Fibroblast of skin of abdomen (primary cell): ENCODE measurements at regions not wholly inside any gene's neighbourhood (a gene's known extent, or its start where the extent isn't known, plus 50 kb on each side); places are given as distances from the start of the nearest gene placed in this dataset.

ENCODE experiments used
- DNase-seq: peaks from one replicate; pipeline ENCODE4 v3.0.0-alpha.2; 2013

DNA sequence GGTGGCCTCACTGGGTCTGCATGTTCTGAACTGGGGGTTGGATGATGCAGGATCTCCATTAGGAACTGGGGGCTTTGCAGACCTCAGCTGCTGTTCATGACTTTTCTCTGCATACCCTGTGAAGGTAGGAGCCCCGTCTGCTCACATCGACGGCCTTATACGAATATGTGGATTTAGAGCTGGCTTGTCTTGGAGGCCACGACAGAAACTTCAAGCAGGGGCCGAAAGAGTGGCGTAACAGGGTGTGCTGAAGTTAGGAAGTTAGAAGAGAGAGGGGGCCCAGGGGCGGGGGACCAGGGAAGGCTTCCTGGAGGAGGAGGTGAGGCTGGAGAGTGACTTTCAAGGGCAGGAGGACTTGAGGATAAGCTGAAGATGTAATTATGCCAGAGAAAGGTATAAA is 144.9 kb downstream of the TSN start:
- no peak for DNase-seq

DNA sequence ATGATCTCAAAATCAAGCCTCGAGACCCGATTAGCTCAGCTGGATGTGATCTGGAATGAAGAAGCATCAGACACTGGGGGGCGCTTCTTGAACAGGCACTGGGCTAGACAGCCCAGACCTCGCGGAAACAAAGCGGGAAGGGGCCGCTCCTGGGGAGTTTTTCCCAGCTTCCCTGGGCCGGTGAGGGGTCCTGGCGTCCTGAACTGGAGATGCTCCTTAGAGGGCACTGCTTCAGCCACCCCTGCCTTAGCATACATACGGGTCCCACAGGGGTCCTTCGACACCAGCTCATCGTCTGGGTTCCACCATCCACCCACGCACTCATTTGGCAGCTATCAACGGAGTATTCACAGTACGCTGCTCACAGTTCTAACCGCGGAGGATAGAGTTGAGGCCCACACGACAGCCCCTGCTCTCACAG is 146.7 kb downstream of the TSN start:
- DNase-seq, result peak; percentile 18

DNA sequence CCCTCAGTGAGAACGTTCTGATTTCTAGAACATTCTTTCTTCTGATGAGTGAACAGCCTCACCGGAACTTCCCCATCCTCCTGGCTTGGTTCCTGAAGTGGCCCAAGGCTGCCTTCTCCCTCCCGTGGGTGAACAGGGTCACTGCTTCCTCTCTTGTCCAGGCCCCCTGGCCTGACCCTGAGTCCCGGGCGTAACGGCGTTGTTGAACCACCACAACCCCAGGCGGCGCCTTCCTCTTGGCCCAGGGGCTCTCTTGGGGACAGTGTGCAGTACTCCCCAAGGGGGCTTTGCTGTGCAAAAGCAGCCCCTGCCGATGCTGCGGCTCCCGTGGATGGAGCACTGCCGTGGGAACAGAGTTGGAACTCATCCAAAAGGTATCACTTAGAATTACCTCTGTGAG is 147.2 kb downstream of the TSN start:
- DNase-seq, result no peak

DNA sequence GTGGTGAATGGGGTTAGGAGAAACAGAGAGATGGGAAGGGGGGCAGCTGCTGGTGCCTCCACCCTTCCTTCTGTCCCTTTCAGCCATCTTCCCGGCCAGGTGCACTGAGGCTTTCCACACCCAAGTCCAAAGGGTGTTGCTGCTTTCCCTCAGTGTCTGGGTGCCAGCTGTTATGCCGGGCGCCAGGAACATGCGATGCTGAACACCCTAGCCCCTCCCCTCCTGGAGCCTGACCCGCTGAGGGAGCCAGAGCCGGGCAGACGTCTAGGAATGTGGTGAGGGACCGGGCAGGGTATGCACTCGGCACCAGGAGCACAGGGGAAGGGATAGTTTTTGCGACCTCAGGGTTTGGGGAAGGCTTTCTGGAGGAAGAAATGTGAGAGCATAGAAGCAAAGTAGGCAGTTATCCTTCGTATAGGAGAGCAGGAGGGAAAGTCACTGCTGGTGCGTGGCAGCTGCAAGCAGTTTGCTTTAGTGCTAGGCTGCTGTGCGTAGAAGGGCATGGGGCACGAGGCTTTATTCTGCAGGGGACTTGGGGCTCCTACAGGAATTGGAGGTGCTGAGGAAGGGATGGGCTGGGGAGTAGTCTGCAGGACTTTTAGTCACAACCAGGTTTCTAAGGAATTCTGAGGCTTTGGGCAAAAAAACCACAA is 147.7 kb downstream of the TSN start:
- DNase-seq, result peak; percentile 8

DNA sequence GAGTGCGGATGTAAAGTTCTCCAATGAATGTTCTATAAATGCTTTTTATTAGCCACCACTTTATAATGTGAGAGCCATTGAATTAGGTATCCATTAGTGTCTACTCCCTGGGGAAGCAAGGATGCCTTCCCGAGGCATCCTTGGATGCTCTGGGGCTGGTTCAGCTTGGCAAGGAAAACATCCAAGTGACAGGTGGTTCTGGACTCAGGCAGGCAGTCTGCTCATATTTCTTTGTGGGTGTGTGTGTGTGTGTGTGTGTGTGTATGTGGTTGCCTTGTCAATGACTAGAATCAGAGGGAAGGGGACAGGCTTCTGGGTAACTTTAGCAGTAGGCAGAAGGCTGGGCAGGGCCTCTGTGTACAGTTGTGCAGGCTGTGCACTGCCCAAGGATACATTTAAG is 149.2 kb downstream of the TSN start:
- no peak for DNase-seq

DNA sequence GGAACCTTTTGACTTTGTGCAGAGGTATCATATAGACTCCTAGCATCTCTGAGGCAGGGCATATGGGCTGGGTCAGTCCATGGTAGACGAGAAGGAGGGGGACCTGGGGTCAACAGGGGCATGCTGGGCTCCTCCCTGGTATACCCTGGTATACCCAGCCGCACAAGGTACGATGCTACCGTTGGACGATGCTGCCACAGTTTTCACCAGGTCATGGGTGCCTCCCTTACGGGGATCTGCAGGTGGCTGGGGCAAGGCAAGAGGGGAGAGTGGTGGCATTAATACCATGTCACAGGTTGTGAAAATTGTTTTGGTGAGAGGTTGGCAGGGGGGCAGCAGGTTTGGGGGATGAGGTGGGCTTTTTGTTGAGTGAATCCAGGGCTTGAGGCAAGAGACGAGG is 149.8 kb downstream of the TSN start:
- DNase-seq, result no peak

DNA sequence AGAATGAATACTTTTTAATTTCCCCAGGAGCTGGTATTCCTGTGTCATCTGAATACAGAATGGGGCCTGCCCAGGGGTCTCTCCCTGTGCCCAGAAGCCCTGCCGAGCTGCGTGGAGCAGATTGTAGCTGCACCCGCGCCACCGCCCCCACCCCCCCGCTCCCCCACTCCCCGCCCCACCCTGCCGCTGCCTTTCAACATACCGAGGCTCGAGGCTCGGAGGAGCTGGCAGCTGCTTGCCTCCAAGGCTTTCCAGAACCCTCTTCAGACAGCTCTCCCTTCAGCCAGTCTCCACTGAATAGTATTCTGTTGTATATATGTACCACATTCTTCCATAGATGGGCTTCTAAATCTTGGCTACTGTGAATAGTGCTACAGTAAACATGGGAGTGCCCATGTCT is 150.7 kb downstream of the TSN start:
- DNase-seq, result no peak

DNA sequence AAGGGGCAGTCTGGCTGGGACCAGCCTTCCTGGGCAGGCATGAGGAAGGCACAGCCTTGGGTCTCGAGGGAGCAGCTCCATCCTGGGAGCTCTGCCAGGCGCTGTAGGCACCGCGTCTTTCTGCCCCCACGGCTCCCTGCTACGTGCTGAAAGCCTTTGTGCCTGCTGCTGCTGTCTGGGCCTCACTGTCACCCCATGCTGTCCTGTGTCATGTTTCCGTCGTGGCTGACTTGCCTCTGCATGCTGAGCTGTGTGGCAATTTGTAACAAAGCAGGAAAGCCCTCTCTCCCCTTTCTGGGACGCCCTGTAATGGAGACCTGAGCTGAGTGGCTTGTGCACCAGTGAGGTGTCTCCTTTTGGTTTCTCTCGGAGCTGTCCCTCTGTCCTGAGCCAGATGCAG is 152.5 kb downstream of the TSN start:
- no peak for DNase-seq

DNA sequence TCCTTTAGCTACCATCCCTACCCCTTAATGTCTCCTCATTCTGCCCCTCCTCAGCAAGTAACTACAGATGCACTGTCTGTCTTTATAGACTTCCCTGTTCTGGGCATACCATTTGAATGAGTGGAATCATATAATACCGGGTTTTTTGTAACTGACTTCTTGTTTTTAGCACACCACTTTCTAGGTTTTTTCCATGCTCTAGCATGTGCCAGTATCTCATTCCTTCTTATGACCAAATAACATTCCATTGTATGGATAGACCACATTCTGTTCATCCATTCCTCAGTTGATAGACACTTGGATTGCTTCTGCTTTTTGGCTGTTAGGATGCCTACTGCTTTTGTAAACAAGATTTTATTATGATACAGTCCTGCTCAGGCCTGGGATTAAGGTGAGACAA is 154.7 kb downstream of the TSN start:
- peak; percentile 32 for DNase-seq

DNA sequence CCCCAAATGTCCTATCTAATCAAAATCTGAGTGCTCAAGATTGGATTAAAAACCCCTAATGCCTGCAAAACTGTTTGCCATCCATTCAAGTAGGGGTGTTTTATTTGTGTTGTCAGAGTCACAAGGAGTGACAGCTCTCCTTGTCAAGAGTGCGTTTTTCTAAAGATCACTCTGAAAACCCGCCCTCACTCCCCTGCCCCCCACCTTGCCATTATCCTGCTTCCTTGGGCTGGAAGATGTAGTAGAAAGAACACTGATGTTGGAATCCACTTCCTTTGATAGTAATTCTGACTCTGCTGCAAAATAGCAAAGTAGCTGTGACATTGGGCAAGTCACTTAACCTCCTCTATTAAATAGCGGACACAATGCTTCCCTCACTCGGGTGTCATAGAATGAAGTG is 155.6 kb downstream of the TSN start:
- no peak for DNase-seq

DNA sequence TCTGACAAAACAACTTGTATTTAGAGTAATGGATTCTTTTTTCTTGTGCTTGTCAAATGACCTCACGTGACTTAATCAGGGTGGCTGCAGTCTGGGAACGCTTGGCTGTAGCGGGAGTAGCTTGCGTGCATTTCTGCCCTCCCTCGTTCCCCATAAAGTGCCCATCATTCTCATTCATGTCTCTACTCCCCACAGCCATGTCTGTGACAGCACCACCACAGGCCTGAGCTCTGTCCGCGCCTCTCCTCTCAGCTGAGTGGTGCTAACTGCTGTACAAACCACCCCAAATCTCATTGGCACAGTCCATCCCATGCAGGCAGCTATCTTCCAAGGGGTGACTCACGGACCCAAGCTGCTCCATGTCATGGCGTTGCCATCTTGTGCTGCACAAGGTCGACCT is 161.7 kb downstream of the TSN start:
- no peak for DNase-seq

DNA sequence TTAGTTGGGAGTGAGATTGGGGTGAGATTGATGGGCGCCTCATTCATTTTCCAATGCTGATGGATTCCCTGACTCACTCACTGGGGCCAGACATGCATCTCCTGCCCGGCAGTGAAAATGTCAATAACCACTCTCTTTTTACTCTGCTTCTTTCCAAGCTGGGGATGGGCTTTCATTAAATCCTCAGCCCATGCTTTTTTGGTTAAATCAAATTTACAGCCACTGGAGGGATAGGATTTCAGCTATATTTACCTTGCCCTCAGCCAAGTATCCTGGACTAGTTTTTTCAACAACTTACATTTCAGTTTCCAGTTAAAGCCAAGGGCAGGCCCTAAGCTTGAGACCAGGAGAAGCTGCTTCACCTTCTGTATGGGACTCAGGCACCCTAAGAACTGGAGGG is 162.8 kb downstream of the TSN start:
- DNase-seq, result no peak

DNA sequence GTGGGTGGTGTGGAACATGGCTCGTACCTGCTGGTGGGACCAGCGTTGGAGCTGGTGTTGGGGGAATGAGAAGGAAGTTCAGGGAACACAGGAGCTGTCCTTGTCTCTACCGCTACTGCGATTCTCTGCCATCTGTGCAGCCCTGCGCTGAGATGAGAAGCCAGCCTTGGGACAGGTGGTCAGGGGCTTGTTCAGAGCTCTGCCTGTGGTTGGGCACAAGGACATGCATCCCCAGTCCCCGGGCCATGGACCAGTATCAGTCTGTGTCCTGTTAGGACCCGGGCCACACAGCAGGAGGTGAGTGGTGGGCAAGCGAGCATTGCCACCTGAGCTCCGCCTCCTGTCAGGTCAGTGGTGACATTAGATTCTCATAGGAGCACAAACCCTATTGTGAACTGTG is 164.4 kb downstream of the TSN start:
- DNase-seq, result no peak

DNA sequence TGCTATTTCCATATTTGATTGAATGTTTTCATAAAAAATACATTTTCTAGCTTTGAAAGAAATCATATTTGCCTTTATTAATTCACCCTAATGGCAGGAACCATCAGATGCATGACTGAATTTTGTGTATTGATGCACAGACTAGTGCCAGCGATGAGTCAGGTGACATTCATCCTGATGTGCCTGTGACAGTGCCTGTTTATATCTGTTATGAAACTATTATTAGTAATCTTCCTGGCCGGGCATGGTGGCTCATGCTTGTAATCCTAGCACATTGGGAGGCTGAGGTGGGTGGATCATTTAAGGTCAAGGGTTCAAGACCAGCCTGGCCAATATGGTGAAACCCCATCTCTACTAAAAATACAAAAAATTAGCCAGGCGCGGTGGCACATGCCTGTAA is 170.0 kb downstream of the TSN start:
- DNase-seq, result no peak

DNA sequence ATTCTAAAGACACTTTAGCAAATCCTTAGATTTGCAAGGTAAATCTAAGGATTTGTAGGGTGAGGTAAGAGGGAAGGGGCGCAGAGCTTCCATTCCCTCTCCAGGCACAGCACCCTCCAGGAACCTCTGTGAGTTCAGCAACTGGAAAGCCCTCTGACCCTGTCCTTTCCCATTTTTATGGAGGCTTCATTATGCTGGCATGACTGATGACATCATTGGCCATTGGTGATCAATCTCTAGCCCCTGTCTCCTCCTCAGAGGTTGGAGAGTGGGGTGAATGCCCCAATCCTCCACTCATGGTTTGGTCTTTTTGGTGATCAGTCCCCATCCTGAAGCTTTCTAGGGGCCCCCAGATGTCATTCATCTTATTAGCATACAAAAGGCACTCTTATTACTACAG is 187.8 kb downstream of the TSN start:
- no peak for DNase-seq

DNA sequence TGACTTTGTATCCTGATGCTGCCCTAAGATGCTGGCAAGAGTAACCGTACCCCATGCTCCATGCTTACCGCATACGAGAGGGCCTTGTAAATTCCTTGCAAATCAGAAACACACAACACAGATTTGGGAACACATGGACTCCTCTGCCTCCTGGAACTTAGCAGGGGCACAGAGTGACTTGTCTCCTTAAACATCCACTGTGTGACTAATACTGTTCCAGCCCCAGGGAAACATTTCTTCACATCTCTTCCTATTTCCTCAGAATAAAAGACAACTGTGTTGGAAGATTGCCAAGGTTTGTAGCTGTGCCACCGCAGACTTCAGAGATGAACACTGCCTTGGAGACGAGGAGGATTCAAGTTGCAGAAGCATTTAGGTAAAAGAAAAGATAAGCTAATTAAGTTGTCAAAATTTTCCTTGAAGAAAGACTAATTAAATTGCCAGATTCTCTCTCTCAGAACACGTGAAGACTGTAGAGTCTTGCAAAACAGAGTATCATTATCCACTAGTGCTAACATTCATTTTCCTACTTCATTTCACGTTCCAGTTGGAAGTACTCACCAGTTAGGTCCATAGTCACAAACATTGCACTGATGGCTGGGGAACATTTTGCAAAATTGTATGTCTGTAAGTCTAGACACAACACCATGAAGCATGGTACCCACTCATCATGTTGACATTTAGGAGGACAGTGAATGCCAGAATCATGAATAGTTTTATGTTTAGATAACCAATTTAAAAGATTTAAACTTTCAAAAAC is 188.8 kb downstream of the TSN start:
- peak; percentile 93 for DNase-seq

DNA sequence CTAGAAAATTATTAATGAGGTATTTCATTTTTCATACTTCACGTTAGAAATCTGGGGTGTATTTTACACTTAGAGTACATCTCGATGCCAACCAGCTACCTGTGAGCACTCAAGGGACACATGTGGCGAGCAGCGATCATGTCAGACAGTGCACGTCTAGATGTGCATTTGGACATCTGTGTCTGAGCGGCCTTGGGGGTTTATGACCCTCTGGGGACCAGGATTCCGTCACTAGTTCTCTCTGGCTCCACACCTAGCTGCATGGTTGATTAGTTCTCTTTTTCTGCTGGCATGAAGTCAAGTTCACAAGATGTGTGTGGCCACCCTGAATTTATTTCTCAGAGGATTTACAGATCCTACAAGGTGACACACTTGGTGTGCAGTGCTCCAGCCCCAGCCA is 192.2 kb downstream of the TSN start:
- DNase-seq, result no peak

DNA sequence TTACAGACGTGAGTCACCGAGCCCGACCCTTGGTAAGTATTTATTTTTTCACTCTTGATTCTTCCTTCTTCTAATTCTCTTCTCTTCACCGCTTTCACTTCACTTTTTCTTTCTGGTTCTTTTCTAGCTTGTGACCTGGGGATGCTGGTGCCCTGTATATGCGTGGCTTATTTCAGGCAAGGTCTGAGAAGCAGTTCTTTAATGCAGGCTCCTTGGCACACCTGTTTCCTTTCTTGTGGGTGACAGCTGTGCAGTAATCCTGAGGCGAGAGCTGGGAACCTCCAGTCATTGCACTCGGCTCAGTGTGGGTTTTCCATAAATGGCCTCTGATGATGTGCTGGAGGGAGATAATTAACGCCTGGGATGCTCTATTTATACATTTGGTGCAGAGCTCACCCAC is 193.8 kb downstream of the TSN start:
- no peak for DNase-seq

DNA sequence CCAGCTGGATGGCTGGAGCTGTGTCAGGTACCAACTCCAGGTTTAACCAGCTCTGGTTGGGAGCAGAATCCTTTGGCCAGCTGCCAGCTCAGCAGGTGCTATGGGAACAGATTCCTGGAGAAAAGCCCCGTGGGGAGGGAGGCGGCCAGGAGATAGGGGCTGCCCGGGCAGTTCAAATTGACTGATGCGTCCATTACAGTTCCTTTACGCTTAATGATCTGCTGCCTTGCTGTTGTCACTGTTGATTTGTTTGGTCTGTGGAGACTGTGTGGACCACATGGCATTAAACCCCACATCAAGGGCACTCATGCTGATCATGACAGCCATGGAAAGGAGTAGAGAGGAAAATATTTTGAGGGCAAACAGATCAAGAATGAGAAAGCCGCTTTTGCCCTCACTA is 200.0 kb downstream of the TSN start:
- DNase-seq, result no peak

DNA sequence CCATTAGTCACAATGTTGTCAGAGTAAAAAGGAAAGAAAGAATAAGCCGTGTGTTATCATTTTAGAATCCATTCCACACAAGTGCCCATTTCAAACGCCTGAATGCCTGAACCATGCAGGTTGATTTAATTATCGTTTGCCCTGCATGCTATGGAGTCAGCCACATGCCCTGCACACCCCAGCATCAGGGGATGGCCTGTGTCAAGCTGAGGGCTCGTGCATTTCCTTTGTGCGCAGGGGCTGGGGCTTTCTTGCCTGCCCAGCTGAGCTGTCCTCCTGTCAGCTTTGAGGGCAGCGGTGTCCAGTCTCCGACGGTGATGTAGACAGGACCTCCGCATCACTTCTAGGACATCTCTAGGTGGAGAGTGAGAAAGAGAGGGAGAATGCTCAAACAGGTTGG is 200.4 kb downstream of the TSN start:
- DNase-seq, result no peak

DNA sequence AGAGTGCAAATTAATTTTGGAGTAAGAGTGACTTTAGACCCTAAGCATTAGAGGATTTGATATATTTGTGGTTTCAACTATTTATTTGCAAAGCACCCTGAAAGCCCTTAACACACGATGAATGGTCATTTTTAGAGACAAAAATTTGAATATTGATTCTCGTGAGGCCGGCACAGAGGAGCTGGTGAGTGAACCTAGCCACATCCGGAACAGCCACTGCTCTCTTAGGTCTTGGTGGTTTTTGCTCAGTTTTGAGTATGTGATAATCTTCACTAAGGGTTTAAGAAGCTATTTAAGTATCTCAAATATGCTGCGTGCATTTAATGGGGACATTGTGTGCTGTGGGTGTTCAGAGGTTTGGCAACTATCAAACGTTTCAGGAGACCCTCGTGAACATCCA is 204.8 kb downstream of the TSN start:
- no peak for DNase-seq

DNA sequence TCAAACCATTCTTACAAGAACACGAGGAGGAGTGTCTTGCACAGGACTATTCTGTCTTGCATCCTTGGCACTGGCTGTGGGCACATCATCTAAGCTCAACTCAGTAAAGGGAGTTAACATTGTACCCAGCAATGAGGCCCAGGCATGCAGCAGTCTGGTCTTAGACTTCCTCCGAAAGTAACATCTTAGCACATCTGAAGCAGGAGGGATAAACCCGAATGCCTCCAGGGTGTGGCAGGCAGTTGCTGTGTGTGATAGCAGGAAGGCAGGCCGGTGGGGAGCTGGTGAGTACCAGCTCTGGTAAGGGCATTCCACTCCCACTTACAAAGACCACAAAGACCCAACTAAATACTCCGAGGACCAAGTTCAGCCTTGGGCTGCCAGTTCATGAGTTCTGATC is 206.3 kb downstream of the TSN start:
- DNase-seq, result no peak

DNA sequence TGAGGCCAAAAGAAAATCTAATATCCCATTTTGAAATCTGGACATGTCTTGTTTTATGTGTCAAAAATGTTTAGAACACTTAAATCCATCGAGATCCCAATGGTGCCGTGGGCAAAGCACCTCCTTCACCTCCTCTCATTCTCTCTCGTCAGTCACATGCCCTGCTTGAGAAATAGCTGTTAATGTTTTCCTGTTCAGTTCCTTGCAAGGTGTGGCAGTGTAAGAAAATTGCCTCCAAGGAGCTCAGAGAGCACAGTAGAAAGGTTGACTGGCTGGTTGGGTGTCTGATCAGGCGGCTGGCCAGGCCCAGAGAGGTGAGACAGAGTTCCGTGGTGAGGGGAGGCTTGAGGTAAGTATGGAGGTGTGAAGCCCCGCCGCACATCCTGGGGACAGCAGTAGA is 210.2 kb downstream of the TSN start:
- no peak for DNase-seq

DNA sequence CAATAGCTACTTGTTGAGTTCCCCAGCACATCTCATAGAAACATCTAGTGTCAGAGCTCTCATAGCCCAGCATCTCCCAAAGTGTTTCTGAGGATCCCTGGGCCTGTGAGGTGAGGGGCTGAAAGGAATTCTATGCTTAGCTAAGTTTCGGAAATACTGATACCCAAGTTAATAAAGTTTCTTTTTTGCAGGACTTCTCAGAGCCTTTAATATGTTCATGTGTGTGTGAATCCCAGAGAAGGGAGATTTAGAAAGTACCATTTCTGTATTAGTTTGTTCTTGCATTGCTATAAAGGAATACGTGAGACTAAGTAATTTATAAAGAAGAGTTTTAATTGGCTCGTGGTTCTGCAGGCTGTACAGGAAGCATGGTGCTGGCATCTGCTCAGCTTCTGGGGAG is 211.2 kb downstream of the TSN start:
- no peak for DNase-seq

DNA sequence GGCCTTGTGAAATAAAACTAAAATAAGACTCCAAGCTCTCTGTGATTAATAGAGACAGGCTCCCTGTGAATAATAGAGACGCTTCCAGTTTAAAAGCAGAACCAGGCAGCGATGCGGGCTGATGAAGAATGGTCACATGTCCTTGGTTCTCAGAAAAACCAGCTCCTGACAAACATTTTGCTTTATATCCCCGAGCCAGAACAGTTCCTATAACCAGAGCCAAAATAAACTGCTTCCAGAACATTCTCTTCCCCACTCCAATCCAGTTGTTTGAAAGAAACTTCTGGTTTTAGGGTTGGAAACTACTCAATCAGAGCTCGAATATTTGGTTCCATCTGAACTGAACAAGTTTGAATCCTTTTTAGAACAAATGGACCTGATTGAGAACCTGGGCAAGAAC is 213.7 kb downstream of the TSN start:
- DNase-seq, result no peak
